ENCODE measurements at regions not wholly inside any gene's neighbourhood (a gene's known extent, or its start where the extent isn't known, plus 50 kb on each side); places are given as distances from the start of the nearest gene placed in this dataset.

DNA sequence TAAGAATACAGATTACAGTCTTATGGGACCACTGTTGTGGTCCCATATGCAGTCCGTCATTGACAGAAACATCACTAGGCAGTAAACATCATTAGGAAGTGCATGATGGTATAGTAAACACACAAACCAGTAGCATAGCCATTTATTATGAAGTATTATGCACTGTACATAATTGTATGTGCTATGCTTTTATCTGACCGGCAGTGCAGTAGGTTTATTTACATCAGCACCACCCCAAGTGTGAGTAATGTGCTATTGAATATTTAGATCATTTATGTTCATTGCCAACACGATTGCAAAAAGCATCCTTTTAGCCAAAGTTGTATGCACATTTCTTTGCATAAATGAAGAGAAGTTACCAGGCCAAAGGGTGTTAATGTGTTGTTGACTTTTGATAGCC, 531.6 kb upstream of the TBX3 start:
- DNase-seq (ENCODE audit: low spot score), result no peak

- no peak for DNase-seq (ENCODE audit: low spot score)
These were observed 529.6 kb upstream of the TBX3 start for GRCh38 chr12:115213538-115214016.

GRCh38 chr12:115213118-115213517, 529.1 kb upstream of the TBX3 start:
- DNase-seq (ENCODE audit: low spot score), result no peak

DNA sequence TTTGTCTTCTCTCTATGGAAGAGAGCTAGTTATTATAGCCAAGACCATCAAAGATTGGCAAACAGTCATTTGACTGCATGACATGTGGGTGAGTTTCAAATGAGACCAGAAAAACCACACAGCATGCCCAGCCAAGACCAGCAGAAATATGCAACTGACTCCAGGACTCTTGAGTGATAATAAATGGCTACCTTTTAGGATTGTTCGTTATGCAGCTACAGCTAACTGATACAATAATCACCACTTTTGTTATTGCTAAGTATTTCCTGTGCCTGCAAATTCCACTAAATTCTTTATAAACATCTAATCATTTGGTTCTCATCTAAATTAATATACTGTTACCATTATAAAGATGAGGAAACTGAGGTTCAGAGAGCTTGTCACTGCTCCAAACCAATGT, 528.4 kb upstream of the TBX3 start:
- DNase-seq (ENCODE audit: low spot score), result no peak

DNA sequence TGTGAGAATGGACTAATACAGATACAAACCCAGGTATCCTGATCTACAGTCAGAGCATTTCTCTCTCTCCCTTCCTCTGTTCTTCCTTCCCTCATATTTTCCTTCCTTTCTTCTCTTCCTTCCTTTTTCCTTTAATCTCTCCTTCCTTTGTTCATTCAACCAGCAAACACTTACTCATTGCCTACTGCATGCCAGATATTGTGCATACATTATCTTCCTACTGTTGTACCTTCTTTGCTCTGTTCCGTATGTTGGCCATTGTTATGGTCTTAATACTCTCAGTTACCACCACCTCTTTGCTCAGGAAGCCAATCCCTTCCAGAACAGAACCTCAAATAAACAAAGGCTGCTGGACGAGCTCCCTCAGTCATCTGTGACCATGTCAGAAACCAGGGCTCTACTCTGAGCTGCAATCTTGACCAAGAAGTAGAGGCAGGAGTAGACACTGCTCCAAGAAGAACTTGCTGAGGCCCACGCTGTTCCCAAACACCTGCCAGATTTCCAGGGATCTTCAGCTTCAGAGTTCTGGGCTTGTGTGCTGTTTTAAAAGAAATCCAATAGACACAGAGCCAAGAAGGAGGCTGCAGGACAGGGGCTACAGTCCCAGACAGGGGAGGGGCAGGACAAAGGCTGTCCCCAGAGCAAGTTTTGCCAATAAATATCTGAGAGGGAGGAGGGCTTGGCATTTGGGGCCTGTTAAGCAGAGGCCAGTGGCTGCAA, 526.7 kb upstream of the TBX3 start:
- no peak for DNase-seq (ENCODE audit: low spot score)

GRCh38 chr12:115209230-115209629, 525.3 kb upstream of the TBX3 start:
- DNase-seq (ENCODE audit: low spot score), result no peak

DNA sequence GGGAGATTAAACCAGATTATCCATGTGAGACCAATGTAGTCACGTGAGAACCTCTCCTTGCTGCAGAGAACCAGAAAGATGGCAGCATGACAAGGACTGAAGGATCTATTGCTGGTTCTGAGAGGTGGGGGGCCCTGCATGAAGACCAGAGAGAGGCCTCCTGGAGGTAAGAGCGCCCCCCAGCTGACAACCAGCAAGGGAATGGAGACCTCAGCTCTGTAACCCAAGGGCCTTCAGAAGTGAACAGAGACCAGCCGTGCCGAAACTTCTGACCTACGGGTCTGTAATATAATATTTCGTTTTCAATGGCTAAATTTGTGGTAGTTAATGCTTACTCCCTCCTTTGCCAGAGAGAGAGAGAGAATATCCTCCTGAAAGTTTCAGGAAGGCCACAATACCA, 524.1 kb upstream of the TBX3 start:
- no peak for DNase-seq (ENCODE audit: low spot score)

GRCh38 chr12:115207216-115207915, 523.4 kb upstream of the TBX3 start:
- no peak for DNase-seq (ENCODE audit: low spot score)

DNA sequence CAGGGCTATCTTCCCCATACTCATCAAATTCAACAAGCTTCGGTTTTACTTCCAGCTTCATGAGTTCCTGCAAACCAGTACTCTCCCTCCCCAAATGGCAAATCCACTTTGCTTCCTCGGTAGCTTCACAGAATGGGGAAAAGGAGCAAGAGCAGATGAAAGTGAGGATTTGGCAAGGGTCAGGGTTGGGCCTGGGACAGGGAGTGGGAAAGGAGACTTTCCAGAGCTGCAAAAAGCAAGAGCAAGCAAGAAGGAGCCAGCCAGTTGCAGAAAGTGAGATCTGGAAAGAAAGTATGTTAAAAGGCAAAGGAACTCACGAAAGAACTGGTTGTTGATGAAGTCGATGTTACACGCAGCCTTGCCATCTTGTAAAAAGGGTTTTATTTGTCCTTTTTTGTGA, 522.8 kb upstream of the TBX3 start:
- no peak for DNase-seq (ENCODE audit: low spot score)

DNA sequence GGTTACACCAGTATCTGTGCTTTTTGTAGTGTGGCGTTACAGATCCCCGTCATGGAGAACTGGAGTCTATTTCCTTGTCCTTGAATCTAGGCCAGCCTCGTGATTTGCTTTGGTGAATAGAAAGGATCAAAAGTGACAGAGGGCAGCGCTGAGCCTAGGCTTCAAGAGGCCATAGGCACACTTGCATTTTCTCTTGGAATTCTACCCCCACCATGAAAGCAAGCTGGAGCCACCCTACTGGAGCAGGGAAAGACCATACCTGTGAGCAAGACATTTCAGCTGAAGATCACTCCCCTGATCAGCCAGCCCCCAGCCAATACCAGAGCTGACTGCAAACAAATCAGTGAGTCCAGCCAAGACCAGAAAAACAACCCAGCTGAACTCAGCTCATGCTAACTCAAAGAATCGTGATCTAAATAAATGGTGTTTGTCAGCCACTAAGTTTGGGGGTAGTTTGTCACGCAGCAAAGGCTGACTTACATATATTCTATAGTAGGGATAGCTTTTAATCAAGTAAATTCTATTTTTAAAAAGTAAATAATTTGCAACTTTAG, 521.9 kb upstream of the TBX3 start:
- no peak for DNase-seq (ENCODE audit: low spot score)

GRCh38 chr12:115204957-115205754, 521.2 kb upstream of the TBX3 start:
- no peak for DNase-seq (ENCODE audit: low spot score)

DNA sequence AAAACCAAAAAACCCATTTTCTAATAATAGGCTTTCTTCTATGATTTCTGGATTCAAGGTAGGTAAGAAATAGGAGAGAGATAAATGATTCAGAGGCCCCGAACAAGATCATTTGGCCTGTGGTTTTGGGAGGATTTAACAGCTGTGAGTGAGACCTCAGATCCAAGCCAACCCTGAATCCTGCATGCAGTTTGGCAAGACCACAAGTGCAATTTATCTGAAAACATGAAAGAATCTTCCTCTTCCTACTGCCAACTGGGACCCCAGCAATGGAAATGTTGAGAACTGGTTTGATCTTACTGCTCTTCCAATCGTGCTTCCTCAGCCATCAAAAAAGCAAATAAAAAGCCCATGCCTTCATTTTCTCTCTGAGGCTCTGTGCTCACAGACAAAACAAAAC, 519.7 kb upstream of the TBX3 start:
- no peak for DNase-seq (ENCODE audit: low spot score)

DNA sequence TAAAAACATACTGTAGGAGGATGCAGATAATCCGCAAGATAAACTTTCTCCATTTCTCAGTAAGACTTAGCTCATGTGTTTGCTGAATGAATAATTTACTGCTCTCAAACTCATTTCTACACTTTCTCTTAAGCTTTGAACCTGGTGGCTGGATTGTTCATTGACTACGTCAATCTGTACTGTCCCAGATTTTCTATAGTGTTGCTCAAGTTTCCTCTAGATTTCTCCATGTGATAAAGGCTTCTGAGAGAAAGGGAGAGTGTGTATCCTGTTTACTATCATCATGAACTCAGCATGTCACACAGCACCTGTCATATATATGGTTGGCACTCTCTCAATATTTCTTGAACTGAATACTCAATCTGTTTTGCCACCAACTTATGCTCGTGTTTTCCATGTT, 518.0 kb upstream of the TBX3 start:
- no peak for DNase-seq (ENCODE audit: low spot score)

DNA sequence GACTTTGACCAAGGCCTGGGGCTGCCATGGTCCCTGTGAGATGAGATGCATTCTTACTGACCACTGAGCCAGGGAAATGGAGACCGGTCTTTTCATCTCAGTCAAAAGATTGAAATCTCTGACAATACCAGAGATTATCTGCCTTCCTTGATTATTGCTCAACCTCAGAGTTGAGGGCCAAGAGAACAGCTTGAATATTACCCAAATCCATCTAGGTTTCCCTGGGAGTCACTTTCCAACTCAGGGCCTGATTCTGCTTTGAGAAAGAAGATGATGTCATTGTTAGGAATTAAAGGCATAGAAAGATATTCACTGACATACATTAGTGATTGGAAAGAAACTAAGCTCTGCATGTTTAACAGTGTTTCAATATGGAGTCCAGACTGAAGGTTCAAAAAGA, 515.9 kb upstream of the TBX3 start:
- DNase-seq (ENCODE audit: low spot score), result no peak

- DNase-seq (ENCODE audit: low spot score), result no peak
These were observed 510.9 kb upstream of the TBX3 start for GRCh38 chr12:115194857-115195256.

- DNase-seq (ENCODE audit: low spot score), result no peak
These were observed 510.5 kb upstream of the TBX3 start for GRCh38 chr12:115194448-115194847.

GRCh38 chr12:115191342-115191741, 507.4 kb upstream of the TBX3 start:
- DNase-seq (ENCODE audit: low spot score), result no peak

- no peak for DNase-seq (ENCODE audit: low spot score)
These were observed 506.2 kb upstream of the TBX3 start for GRCh38 chr12:115190010-115190770.

- no peak for DNase-seq (ENCODE audit: low spot score)
These were observed 501.5 kb upstream of the TBX3 start for GRCh38 chr12:115185506-115185905.

DNA sequence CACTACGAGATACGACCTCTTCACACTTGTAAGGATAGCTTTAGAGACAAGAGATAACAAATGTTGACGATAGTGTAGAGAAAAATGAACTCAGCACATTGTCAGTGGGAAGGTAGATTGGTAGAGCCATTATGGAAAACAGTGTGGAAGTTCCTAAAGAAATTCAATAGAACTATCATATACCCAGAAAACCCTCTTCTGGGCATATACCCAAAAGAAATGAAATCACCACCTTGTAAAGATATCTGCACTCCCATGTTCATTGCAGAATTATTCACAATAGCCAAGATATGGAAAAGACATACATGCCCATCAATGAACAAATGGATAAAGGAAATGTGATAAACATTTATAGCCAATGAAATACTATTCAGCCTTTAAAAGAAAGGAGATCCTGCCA, 499.8 kb upstream of the TBX3 start:
- no peak for DNase-seq (ENCODE audit: low spot score)

GRCh38 chr12:115177899-115178298, 493.9 kb upstream of the TBX3 start:
- no peak for DNase-seq (ENCODE audit: low spot score)
